Neural cell (in vitro differentiated cells): ENCODE measurements at regions not wholly inside any gene's neighbourhood (a gene's known extent, or its start where the extent isn't known, plus 50 kb on each side); places are given as distances from the start of the nearest gene placed in this dataset.

ENCODE experiments used
- H2AFZ ChIP-seq: fragments of 200-600, 300-800 bp; sonication (generic), shearing (Covaris generic); 2 replicates; pipeline ENCODE4 v1.6.0; 2014; ENCODE audit warnings: low read depth, mild to moderate bottlenecking, antibody characterized with exemption, low read length, moderate library complexity
- H3F3A ChIP-seq: fragments of 200-600 bp; shearing (Covaris generic); 2 replicates; pipeline ENCODE4 v1.6.1; 2016; ENCODE audit warnings: mild to moderate bottlenecking, moderate library complexity, mixed read lengths, antibody characterized with exemption, low read length; ENCODE audit not compliant: insufficient read depth, poor library complexity, severe bottlenecking
- H3K27ac ChIP-seq: fragments of 200-600, 300-800 bp; sonication (generic), shearing (Covaris generic); 2 replicates; pipeline ENCODE4 v1.5.1; 2014; ENCODE audit warnings: mild to moderate bottlenecking, low read length, moderate library complexity
- H3K27me3 ChIP-seq: fragments of 300-800, 200-600 bp; sonication (generic), shearing (Covaris generic); 2 replicates; pipeline ENCODE4 v1.6.0; 2014; ENCODE audit warnings: mild to moderate bottlenecking, low read depth, low read length, moderate library complexity; ENCODE audit not compliant: insufficient read depth
- H3K36me3 ChIP-seq: fragments of 300-800, 200-600 bp; sonication (generic), shearing (Covaris generic); 2 replicates; pipeline ENCODE4 v1.5.1; 2014; ENCODE audit warnings: mild to moderate bottlenecking, antibody characterized with exemption, low read length, moderate library complexity; ENCODE audit not compliant: insufficient read depth
- H3K4me2 ChIP-seq: fragments of 300-800, 200-600 bp; sonication (generic), shearing (Covaris generic); 2 replicates; pipeline ENCODE4 v1.6.0; 2014; ENCODE audit warnings: mild to moderate bottlenecking, low read length
- H3K4me3 ChIP-seq: fragments of 300-800, 200-600 bp; sonication (generic), shearing (Covaris generic); 2 replicates; pipeline ENCODE4 v1.5.1; 2014; ENCODE audit warnings: mild to moderate bottlenecking, low read length, moderate library complexity
- H3K79me2 ChIP-seq: fragments of 200-600 bp; shearing (Covaris generic); replicated peaks from 2 replicates; pipeline ENCODE4 v1.6.0; 2014; ENCODE audit warnings: mild to moderate bottlenecking, low read length, moderate library complexity; ENCODE audit not compliant: insufficient read depth
- H3K9ac ChIP-seq: fragments of 300-800, 200-600 bp; sonication (generic), shearing (Covaris generic); 2 replicates; pipeline ENCODE4 v1.6.1; 2016; ENCODE audit warnings: mild to moderate bottlenecking, low read length, mixed read lengths
- H3K9me2 ChIP-seq: fragments of 200-600 bp; shearing (Covaris generic); 2 replicates; pipeline ENCODE4 v1.6.1; 2016; ENCODE audit warnings: mild to moderate bottlenecking, low read length, mixed read lengths; ENCODE audit not compliant: insufficient read depth
- H3K9me3 ChIP-seq: fragments of 200-600, 300-800 bp; sonication (generic), shearing (Covaris generic); 2 replicates; pipeline ENCODE4 v1.6.1; 2016; ENCODE audit warnings: mild to moderate bottlenecking, mixed run types, low read length, moderate library complexity, mixed read lengths
- H4K20me1 ChIP-seq: fragments of 200-600 bp; shearing (Covaris generic); 2 replicates; pipeline ENCODE4 v1.6.1; 2016; ENCODE audit warnings: mild to moderate bottlenecking, mixed run types; ENCODE audit not compliant: insufficient read depth
- CTCF ChIP-seq: fragments of 450-650 bp; IDR thresholded peaks from 2 replicates; pipeline ENCODE4 v1.5.1; 2014; ENCODE audit warnings: antibody characterized with exemption, mild to moderate bottlenecking, moderate library complexity; ENCODE audit not compliant: poor library complexity, severe bottlenecking
- EP300 ChIP-seq: fragments of 450-650 bp; conservative IDR thresholded peaks from 2 replicates; pipeline ENCODE4 v1.6.1; 2014; ENCODE audit warnings: antibody characterized with exemption, mild to moderate bottlenecking, moderate library complexity; ENCODE audit not compliant: poor library complexity, severe bottlenecking
- EZH2 ChIP-seq: fragments of 200-600, 300-800 bp; shearing (Covaris generic), sonication (generic); IDR thresholded peaks from 2 replicates; pipeline ENCODE4 v1.6.1; 2014; ENCODE audit warnings: antibody characterized with exemption, low read length, borderline replicate concordance, mild to moderate bottlenecking; ENCODE audit not compliant: insufficient read depth, poor library complexity, severe bottlenecking
- MXI1 ChIP-seq: fragments of 450-650 bp; conservative IDR thresholded peaks from 2 replicates; pipeline ENCODE4 v1.6.1; 2014; ENCODE audit warnings: antibody characterized with exemption, mild to moderate bottlenecking; ENCODE audit not compliant: poor library complexity, severe bottlenecking
- POLR2AphosphoS5 ChIP-seq: IDR thresholded peaks from 2 replicates; pipeline ENCODE4 v1.6.1; 2012
- RAD21 ChIP-seq: fragments of 450-650 bp; conservative IDR thresholded peaks from 2 replicates; pipeline ENCODE4 v1.6.1; 2014; ENCODE audit warnings: antibody characterized with exemption, mild to moderate bottlenecking, moderate library complexity
- REST ChIP-seq: IDR thresholded peaks from 2 replicates; pipeline ENCODE4 v1.6.1; 2012; ENCODE audit warnings: borderline replicate concordance
- SMC3 ChIP-seq: fragments of 450-650 bp; conservative IDR thresholded peaks from 2 replicates; pipeline ENCODE4 v1.6.1; 2014; ENCODE audit warnings: antibody characterized with exemption, mild to moderate bottlenecking, moderate library complexity; ENCODE audit not compliant: poor library complexity
- TAF1 ChIP-seq: IDR thresholded peaks from 2 replicates; pipeline ENCODE4 v1.6.1; 2012; ENCODE audit warnings: low read depth

GRCh38 chr5:77847814-77848290, 71.7 kb upstream of the TBCA start:
- H3K27me3 ChIP-seq: peaks cover 100% of the 10 kb centered on the region

GRCh38 chr5:77847129-77847460, 71.0 kb upstream of the TBCA start:
- H3K9ac ChIP-seq: no peak overlapping the region
- no peaks in the 10 kb centered on the region for H3K9me2 ChIP-seq
- H3K79me2 ChIP-seq: no peaks in the 10 kb centered on the region
- H2AFZ ChIP-seq: no peak overlapping the region
- no peak overlapping the region for H3K27ac ChIP-seq
- H3F3A ChIP-seq: no peaks in the 10 kb centered on the region
- H3K36me3 ChIP-seq: no peaks in the 10 kb centered on the region
- no peaks in the 10 kb centered on the region for H4K20me1 ChIP-seq
- peaks cover 10% of the 10 kb centered on the region for H3K9me3 ChIP-seq
- no peak overlapping the region for H3K4me2 ChIP-seq
- H3K27me3 ChIP-seq: peaks cover 98% of the 10 kb centered on the region
- TF ChIP-seq POLR2AphosphoS5 (no peak), EZH2 (no peak), RAD21 (no peak), CTCF (no peak), SMC3 (no peak), TAF1 (no peak)
- H3K4me3 ChIP-seq: no peak overlapping the region

More at GRCh38 chr5:77847814-77848290, 71.7 kb upstream of the TBCA start:
- Histone ChIP-seq H3K36me3 (no peaks in the 10 kb centered on the region), H3F3A (no peaks in the 10 kb centered on the region), H2AFZ (no peak overlapping the region), H3K27ac (no peak overlapping the region), H3K4me2 (no peak overlapping the region), H4K20me1 (no peaks in the 10 kb centered on the region), H3K9me2 (no peaks in the 10 kb centered on the region), H3K4me3 (no peak overlapping the region), H3K9ac (no peak overlapping the region), H3K9me3 (peaks cover 10% of the 10 kb centered on the region), H3K79me2 (no peaks in the 10 kb centered on the region)
- TF ChIP-seq REST (no peak), SMC3 (no peak), TAF1 (no peak), POLR2AphosphoS5 (no peak), EZH2 (no peak), MXI1 (no peak), RAD21 (no peak), CTCF (no peak), EP300 (no peak)
